Liver (tissue), 8 donors: ENCODE measurements at regions not wholly inside any gene's neighbourhood (a gene's known extent, or its start where the extent isn't known, plus 50 kb on each side); places are given as distances from the start of the nearest gene placed in this dataset.

ENCODE experiments used
- DNase-seq: peaks from one replicate; pipeline ENCODE4 v3.0.0-alpha.2; 2017; ENCODE audit warnings: low spot score
- H3K27ac ChIP-seq, 2 donors: one replicate each; pipeline ENCODE4 v1.7.0; 2013; ENCODE audit warnings: inconsistent platforms in 2 of 2, low read length in 2 of 2, control low read depth in 1 of 2, low read depth in 1 of 2, mild to moderate bottlenecking in 1 of 2
- H3K27me3 ChIP-seq, 4 donors: one replicate each; pipeline versions ENCODE4 v1.6.1 to v1.7.0; 2013; ENCODE audit warnings: low read length in 3 of 4, inconsistent platforms in 1 of 4, mild to moderate bottlenecking in 1 of 4, moderate library complexity in 1 of 4; ENCODE audit not compliant: control insufficient read depth in 4 of 4, insufficient read depth in 4 of 4
- H3K36me3 ChIP-seq, 4 donors: one replicate each; pipeline versions ENCODE4 v1.6.1 to v1.7.0; 2013; ENCODE audit warnings: low read length in 3 of 4, mild to moderate bottlenecking in 3 of 4, low read depth in 1 of 4, moderate library complexity in 1 of 4; ENCODE audit not compliant: control insufficient read depth in 4 of 4, insufficient read depth in 3 of 4
- H3K4me1 ChIP-seq, 4 donors: one replicate each; pipeline versions ENCODE4 v1.6.1 to v1.7.0; 2013; ENCODE audit warnings: low read length in 3 of 4, mild to moderate bottlenecking in 3 of 4, moderate library complexity in 1 of 4; ENCODE audit not compliant: control insufficient read depth in 4 of 4, insufficient read depth in 4 of 4
- H3K4me3 ChIP-seq, 3 donors: one replicate each; pipeline versions ENCODE4 v1.6.1 to v1.7.0; 2013; ENCODE audit warnings: low read length in 3 of 3, control low read depth in 1 of 3, low read depth in 1 of 3, mild to moderate bottlenecking in 1 of 3
- H3K9ac ChIP-seq, 2 donors: one replicate each; pipeline ENCODE4 v1.7.0; 2013; ENCODE audit warnings: low read length in 2 of 2, mild to moderate bottlenecking in 2 of 2, moderate library complexity in 2 of 2, control low read depth in 1 of 2, low read depth in 1 of 2
- H3K9me3 ChIP-seq, 4 donors: one replicate each; pipeline versions ENCODE4 v1.6.1 to v1.7.0; 2013; ENCODE audit warnings: low read length in 3 of 4; ENCODE audit not compliant: control insufficient read depth in 4 of 4
- ATF3 ChIP-seq: IDR thresholded peaks from 2 replicates; pipeline ENCODE4 v1.6.1; 2016; ENCODE audit warnings: antibody characterized with exemption
- CTCF ChIP-seq: fragments of 150-350 bp; IDR thresholded peaks from 2 replicates; pipeline ENCODE4 v1.5.1; 2017; ENCODE audit warnings: improper control_type of control experiment, low read depth, low read length; ENCODE audit not compliant: missing input control
- EGR1 ChIP-seq, 2 donors: IDR thresholded peaks; 2 replicates each; pipeline ENCODE4 v1.6.1; 2016 to 2018; ENCODE audit warnings: antibody characterized with exemption in 2 of 2, low read depth in 2 of 2
- FOXA1 ChIP-seq: IDR thresholded peaks from 2 replicates; pipeline ENCODE4 v1.6.1; 2016; ENCODE audit warnings: antibody characterized with exemption
- FOXA2 ChIP-seq: IDR thresholded peaks from 2 replicates; pipeline ENCODE4 v1.6.1; 2016; ENCODE audit warnings: antibody characterized with exemption
- GABPA ChIP-seq, 2 donors: IDR thresholded peaks in 1 of 2; conservative IDR thresholded peaks in 1 of 2; 2 replicates each; pipeline ENCODE4 v1.6.1; 2016; ENCODE audit warnings: antibody characterized with exemption in 2 of 2, mild to moderate bottlenecking in 1 of 2, moderate library complexity in 1 of 2
- HNF4A ChIP-seq, 2 donors: conservative IDR thresholded peaks; 2 replicates each; pipeline ENCODE4 v1.6.1; 2016; ENCODE audit warnings: antibody characterized with exemption in 2 of 2, mild to moderate bottlenecking in 2 of 2
- HNF4G ChIP-seq: IDR thresholded peaks from 2 replicates; pipeline ENCODE4 v1.6.1; 2016; ENCODE audit warnings: antibody characterized with exemption
- JUND ChIP-seq, 2 donors: IDR thresholded peaks; 2 replicates each; pipeline ENCODE4 v1.6.1; 2016; ENCODE audit warnings: antibody characterized with exemption in 2 of 2
- MAX ChIP-seq: IDR thresholded peaks from 2 replicates; pipeline ENCODE4 v1.6.1; 2016; ENCODE audit warnings: antibody characterized with exemption
- NR2F2 ChIP-seq: IDR thresholded peaks from 2 replicates; pipeline ENCODE4 v1.6.1; 2016; ENCODE audit warnings: antibody characterized with exemption
- RAD21 ChIP-seq, 2 donors: IDR thresholded peaks; 2 replicates each; pipeline ENCODE4 v1.6.1; 2016; ENCODE audit warnings: antibody characterized with exemption in 2 of 2, mild to moderate bottlenecking in 2 of 2
- REST ChIP-seq: IDR thresholded peaks from 2 replicates; pipeline ENCODE4 v1.6.1; 2016; ENCODE audit warnings: antibody characterized with exemption, mild to moderate bottlenecking
- RXRA ChIP-seq, 2 donors: IDR thresholded peaks; 2 replicates each; pipeline ENCODE4 v1.6.1; 2017 to 2018; ENCODE audit warnings: antibody characterized with exemption in 2 of 2, mild to moderate bottlenecking in 1 of 2
- SP1 ChIP-seq: IDR thresholded peaks from 2 replicates; pipeline ENCODE4 v1.6.1; 2018; ENCODE audit warnings: antibody characterized with exemption, mild to moderate bottlenecking
- TAF1 ChIP-seq: conservative IDR thresholded peaks from 2 replicates; pipeline ENCODE4 v1.6.1; 2016; ENCODE audit warnings: antibody characterized with exemption, mild to moderate bottlenecking
- YY1 ChIP-seq: IDR thresholded peaks from 2 replicates; pipeline ENCODE4 v1.6.1; 2016; ENCODE audit warnings: antibody characterized with exemption, mild to moderate bottlenecking
- ZBTB33 ChIP-seq: IDR thresholded peaks from 2 replicates; pipeline ENCODE4 v1.6.1; 2016; ENCODE audit warnings: antibody characterized with exemption
- WGBS: extraction: QIAGEN DNeasy Blood & Tissue Kit; methylation state at CpG from one replicate; pipeline ENCODE4 v1.1.7; 2013; 5-methylcytosine and 5-hydroxymethylcytosine counted together
- donor health status: healthy.
- donor health status: healthy.
- donor health status: healthy.
- donor health status: healthy.
- donor health status: healthy.

GRCh38 chr1:56065729-56066128, 513.6 kb downstream of the PLPP3 start:
- H3K4me1 ChIP-seq: no peaks in the 10 kb centered on the region
- no peaks in the 10 kb centered on the region for H3K9me3 ChIP-seq
- DNase-seq: no peak
- H3K9ac ChIP-seq: no peak overlapping the region
- TF ChIP-seq NR2F2 (no peak), RAD21 (IDR thresholded peaks at IDR 0.05) (no peak), CTCF (no peak), HNF4A (conservative IDR thresholded peaks at IDR 0.05) (no peak), MAX (no peak), RXRA (IDR thresholded peaks at IDR 0.05) (no peak), YY1 (no peak), REST (no peak), EGR1 (IDR thresholded peaks at IDR 0.05; ENCODE audit: low read depth in 2 of 2) (no peak), ZBTB33 (no peak), JUND (IDR thresholded peaks at IDR 0.05) (no peak), TAF1 (no peak), ATF3 (no peak), FOXA1 (no peak), GABPA (IDR thresholded peaks at IDR 0.05 in 1 of 2, conservative IDR thresholded peaks at IDR 0.05 in 1 of 2) (no peak), SP1 (no peak), FOXA2 (no peak), HNF4G (no peak)
- no peaks in the 10 kb centered on the region for H3K36me3 ChIP-seq
- H3K27ac ChIP-seq: no peak overlapping the region
- no peaks in the 10 kb centered on the region for H3K27me3 ChIP-seq
- 82% methylated on average over 3 of the region's 3 CpGs for WGBS
- H3K4me3 ChIP-seq: no peak overlapping the region

GRCh38 chr1:56064705-56065104, 514.7 kb downstream of the PLPP3 start:
- Histone ChIP-seq H3K4me1 (no peaks in the 10 kb centered on the region), H3K9me3 (no peaks in the 10 kb centered on the region), H3K27me3 (no peaks in the 10 kb centered on the region), H3K36me3 (no peaks in the 10 kb centered on the region), H3K4me3 (no peak overlapping the region), H3K27ac (no peak overlapping the region), H3K9ac (no peak overlapping the region)
- no peak for DNase-seq
- no peak for TF ChIP-seq FOXA1
- no peak for TF ChIP-seq NR2F2
- no peak for TF ChIP-seq CTCF
- TF ChIP-seq HNF4A (conservative IDR thresholded peaks at IDR 0.05): no peak
- no peak for TF ChIP-seq MAX
- no peak for TF ChIP-seq RXRA (IDR thresholded peaks at IDR 0.05)
- TF ChIP-seq SP1: no peak
- no peak for TF ChIP-seq YY1
- no peak for TF ChIP-seq JUND (IDR thresholded peaks at IDR 0.05)
- TF ChIP-seq EGR1 (IDR thresholded peaks at IDR 0.05; ENCODE audit: low read depth in 2 of 2): no peak
- no peak for TF ChIP-seq GABPA (IDR thresholded peaks at IDR 0.05 in 1 of 2, conservative IDR thresholded peaks at IDR 0.05 in 1 of 2)
- no peak for TF ChIP-seq HNF4G
- no peak for TF ChIP-seq REST
- WGBS: 85% methylated on average over 3 of the region's 3 CpGs
